Eye (tissue), 1 donor: ENCODE measurements at regions not wholly inside any gene's neighbourhood (a gene's known extent, or its start where the extent isn't known, plus 50 kb on each side); places are given as distances from the start of the nearest gene placed in this dataset.

Source experiments
- DNase-seq: peaks from one replicate; pipeline ENCODE4 v3.0.0-alpha.2; 2015

GRCh38 chrX:107561468-107562215 lies 66.7 kb upstream of the PRPS1 start:
- no peak for DNase-seq

GRCh38 chrX:107562482-107562881 lies 65.8 kb upstream of the PRPS1 start:
- DNase-seq: no peak

GRCh38 chrX:107563824-107564223 lies 64.5 kb upstream of the PRPS1 start:
- DNase-seq: no peak

- DNase-seq: no peak
These were observed 63.3 kb upstream of the PRPS1 start for GRCh38 chrX:107565015-107565414.

- peak; percentile 29 for DNase-seq
These were observed 62.2 kb upstream of the PRPS1 start for GRCh38 chrX:107565931-107566603.

GRCh38 chrX:107566604-107567262 lies 61.6 kb upstream of the PRPS1 start:
- DNase-seq: no peak

GRCh38 chrX:107567370-107567769 lies 60.9 kb upstream of the PRPS1 start:
- no peak for DNase-seq

- DNase-seq: no peak
These were observed 56.9 kb upstream of the PRPS1 start for GRCh38 chrX:107571296-107571998.

- no peak for DNase-seq
These were observed 55.3 kb upstream of the PRPS1 start for GRCh38 chrX:107573016-107573415.

- no peak for DNase-seq
These were observed 54.1 kb upstream of the PRPS1 start for GRCh38 chrX:107574054-107574683.

GRCh38 chrX:107574711-107575110 lies 53.6 kb upstream of the PRPS1 start:
- no peak for DNase-seq

- DNase-seq: no peak
These were observed 51.9 kb upstream of the PRPS1 start for GRCh38 chrX:107576392-107576791.

- no peak for DNase-seq
These were observed 51.5 kb upstream of the PRPS1 start for GRCh38 chrX:107576841-107577240.

- no peak for DNase-seq
These were observed 50.4 kb upstream of the PRPS1 start for GRCh38 chrX:107577933-107578332.
